NCI-H146 treated with DMSO at 0.1 percent for 48 hours (cell line): ENCODE measurements at regions not wholly inside any gene's neighbourhood (a gene's known extent, or its start where the extent isn't known, plus 50 kb on each side); places are given as distances from the start of the nearest gene placed in this dataset.

Experiments
- DNase-seq: peaks from one replicate; lab custom pipeline; 2025; ENCODE audit not compliant: unreplicated experiment; lab: John Stamatoyannopoulos, UW

GRCh38 chr11:121703201-121703600 is 250.4 kb upstream of the SORL1-AS1 start:
- DNase-seq: no peak

- no peak for DNase-seq
Measured at GRCh38 chr11:121700968-121701367, 248.2 kb upstream of the SORL1-AS1 start.

DNA sequence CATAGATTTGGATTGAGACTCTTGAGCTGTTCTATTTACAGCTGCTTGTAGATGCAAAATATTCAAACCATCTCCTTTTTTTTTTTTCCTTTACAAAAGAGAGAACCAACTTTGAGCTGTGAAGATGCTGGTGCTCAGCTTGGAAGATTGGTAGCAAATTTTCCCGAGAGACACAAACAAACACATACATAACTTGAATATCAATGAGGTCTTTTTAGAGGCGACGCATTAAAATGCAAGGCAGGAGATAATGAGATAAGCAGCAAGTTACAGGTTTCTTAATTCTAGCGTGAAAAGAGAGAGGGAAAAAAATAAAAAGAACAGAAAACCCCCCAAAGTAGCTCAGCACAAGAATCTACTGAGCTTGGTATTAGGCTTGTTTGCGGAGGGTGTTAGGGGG is 247.0 kb upstream of the SORL1-AS1 start:
- DNase-seq: no peak

GRCh38 chr11:121696931-121697670 is 244.3 kb upstream of the SORL1-AS1 start:
- no peak for DNase-seq

GRCh38 chr11:121696177-121696871 is 243.6 kb upstream of the SORL1-AS1 start:
- DNase-seq: no peak

DNA sequence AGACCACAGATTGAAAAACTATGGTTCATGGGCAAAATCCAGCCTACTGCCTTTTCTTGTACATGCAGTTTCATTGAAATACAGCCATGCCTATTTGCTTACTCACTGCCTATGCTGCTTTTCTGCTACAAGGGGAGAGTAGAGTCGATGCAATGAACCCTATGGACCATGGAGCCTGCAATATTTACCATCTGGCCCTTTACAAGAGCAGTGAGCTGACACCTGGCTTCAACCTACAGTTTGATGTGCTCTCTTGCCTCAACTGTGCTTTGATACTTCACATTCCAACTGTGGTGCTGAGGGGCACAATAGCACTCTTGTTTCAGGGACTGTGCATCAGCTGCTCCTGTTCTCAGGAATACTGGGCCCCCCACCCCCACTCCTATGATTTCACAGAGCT is 239.5 kb upstream of the SORL1-AS1 start:
- DNase-seq: no peak

DNA sequence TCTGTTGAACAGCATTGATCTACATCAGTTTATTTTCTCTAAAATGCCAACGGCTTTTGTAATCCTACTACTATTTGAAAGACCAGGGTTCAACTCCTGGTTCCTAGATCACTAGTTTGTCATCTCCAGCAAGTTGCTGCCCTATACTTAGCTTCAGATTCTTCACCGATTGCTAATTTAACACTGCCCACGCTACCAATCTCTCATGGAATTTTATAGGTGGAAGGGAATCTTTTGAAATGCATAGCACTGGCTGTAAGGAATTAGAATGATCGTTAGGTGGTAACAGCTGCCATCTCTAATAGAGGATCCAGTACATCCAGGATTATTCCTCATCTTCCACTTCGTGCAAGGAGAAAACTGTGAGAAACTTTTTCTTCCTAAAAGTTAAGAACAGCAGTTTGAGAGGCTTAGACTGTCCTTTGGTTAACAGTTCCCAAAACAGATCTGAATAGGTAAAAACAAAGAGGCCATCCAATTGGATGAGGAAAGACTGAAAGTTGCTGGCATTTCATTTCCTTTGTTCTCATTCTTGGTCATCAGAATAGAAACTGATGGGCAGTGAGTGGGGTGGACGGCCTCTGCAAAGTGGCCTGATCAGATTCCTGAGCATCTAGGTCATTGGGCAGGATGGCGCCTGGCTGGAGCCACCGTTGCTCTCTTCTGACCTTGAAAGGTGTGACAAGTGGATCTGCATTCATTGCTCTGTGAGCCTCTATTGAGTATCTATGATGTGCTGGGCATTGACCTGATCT is 236.3 kb upstream of the SORL1-AS1 start:
- DNase-seq: no peak

DNA sequence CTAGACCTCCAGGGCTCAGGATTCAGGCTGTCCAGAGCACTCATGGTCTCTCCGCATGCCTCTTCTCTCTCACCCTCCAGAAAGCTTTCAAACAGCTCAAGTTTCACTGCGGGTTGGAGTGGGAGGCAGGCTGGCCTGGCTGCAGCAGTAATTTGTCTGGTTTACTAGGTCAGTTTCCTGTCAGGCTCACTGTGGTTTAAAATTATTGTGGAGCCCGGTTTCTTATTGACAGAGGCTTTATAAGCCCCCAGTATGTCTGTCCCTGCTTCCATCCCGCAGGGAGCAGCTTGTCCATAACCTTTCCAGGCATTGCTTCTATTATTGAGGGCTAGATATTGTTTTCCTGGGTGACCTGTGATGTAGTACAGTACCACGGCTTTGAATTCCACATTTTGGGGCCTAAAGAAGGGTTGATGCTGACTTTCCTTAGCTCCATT is 235.3 kb upstream of the SORL1-AS1 start:
- no peak for DNase-seq

DNA sequence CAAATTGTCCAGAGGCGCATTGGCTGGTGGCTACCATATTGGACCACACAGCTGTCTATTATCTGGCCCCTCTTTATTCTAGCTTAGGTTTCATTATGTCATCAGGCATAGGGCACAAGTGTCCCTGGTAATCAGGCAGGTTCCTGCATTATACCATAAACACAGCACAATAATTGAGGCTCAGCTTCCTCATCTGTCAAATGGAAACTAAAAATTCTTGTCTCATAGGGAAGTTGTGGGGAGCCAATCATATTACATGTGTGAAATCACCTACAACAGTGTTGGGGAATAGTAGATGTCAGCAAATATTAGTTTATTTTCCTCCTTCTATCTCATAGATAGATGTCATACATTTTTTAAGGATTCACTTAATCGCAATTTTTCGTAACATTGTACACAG is 231.0 kb upstream of the SORL1-AS1 start:
- DNase-seq: no peak
